Uterus (tissue), 3 donors: ENCODE measurements at regions not wholly inside any gene's neighbourhood (a gene's known extent, or its start where the extent isn't known, plus 50 kb on each side); places are given as distances from the start of the nearest gene placed in this dataset.
"Not testable (repeated sequence)": the region's sequence is repeated elsewhere in the genome, so short reads cannot be mapped to it uniquely, and the experiment has no call there.

Source experiments
- DNase-seq, 2 donors: peaks; one replicate each; pipeline ENCODE4 v3.0.0-alpha.2; 2019 to 2020
- H3K27ac ChIP-seq, 2 donors: fragments of 200-600 bp; sonication (generic); 1 replicate in 1 of 2; 2 replicates in 1 of 2; pipeline ENCODE4 v1.5.1; 2016 to 2018
- H3K27me3 ChIP-seq, 2 donors: fragments of 200-600 bp; sonication (generic); one replicate each; pipeline ENCODE4 v1.5.1; 2018 to 2019; ENCODE audit warnings: control low read depth in 1 of 2
- H3K36me3 ChIP-seq, 2 donors: fragments of 200-600 bp; sonication (generic); one replicate each; pipeline ENCODE4 v1.5.1; 2019; ENCODE audit warnings: control low read depth in 1 of 2
- H3K4me1 ChIP-seq, 2 donors: fragments of 200-600 bp; sonication (generic); one replicate each; pipeline ENCODE4 v1.5.1; 2018 to 2019; ENCODE audit warnings: control low read depth in 1 of 2
- H3K4me3 ChIP-seq, 2 donors: fragments of 200-600 bp; sonication (generic); 1 replicate in 1 of 2; 2 replicates in 1 of 2; pipeline ENCODE4 v1.5.1; 2018 to 2019; ENCODE audit warnings: mild to moderate bottlenecking in 1 of 2
- H3K9me3 ChIP-seq, 2 donors: fragments of 200-600 bp; sonication (generic); one replicate each; pipeline ENCODE4 v1.5.1; 2019; ENCODE audit warnings: control low read depth in 1 of 2
- CTCF ChIP-seq, 4 experiments: fragments of 200-600 bp in 2 of 4; fragments of 450-650 bp in 2 of 4; sonication (generic) in 2 of 4; IDR thresholded peaks; one replicate each; pipeline ENCODE4 v1.5.1; 2016 to 2019; ENCODE audit warnings: antibody characterized with exemption in 4 of 4, mild to moderate bottlenecking in 2 of 4, moderate library complexity in 1 of 4
- POLR2A ChIP-seq, 2 donors: fragments of 450-650 bp; IDR thresholded peaks; one replicate each; pipeline ENCODE4 v1.6.1; 2016; ENCODE audit warnings: antibody characterized with exemption in 2 of 2, mild to moderate bottlenecking in 1 of 2, moderate library complexity in 1 of 2
- intact Hi-C: fragments of 100-400 bp; cut with DNase I; formaldehyde crosslinking; loops from one replicate; pipeline ENCODE4 v1.15.1; 2023; ENCODE audit warnings: low total_unique reads
- donor health status: DM: yes; HTN: yes; CAD: no.

- Histone ChIP-seq H3K4me1 (no peaks in the 10 kb centered on the region), H3K4me3 (no peak overlapping the region), H3K36me3 (no peaks in the 10 kb centered on the region), H3K9me3 (no peaks in the 10 kb centered on the region), H3K27ac (no peak overlapping the region), H3K27me3 (no peaks in the 10 kb centered on the region)
- TF ChIP-seq POLR2A (IDR thresholded peaks at IDR 0.05) (no peak), CTCF (IDR thresholded peaks at IDR 0.05) (no peak)
- DNase-seq, result no peak
- intact Hi-C loops, result no loop called here
Measured at GRCh38 chr13:40368127-40368891, 298.1 kb downstream of the FOXO1 start.

GRCh38 chr13:40370661-40371060 is 295.8 kb downstream of the FOXO1 start:
- H3K27ac ChIP-seq, result no peak overlapping the region
- H3K27me3 ChIP-seq, result no peaks in the 10 kb centered on the region
- intact Hi-C loops, result no loop called here
- no peak for TF ChIP-seq CTCF (IDR thresholded peaks at IDR 0.05)
- TF ChIP-seq POLR2A (IDR thresholded peaks at IDR 0.05), result no peak
- DNase-seq, result no peak
- H3K4me1 ChIP-seq, result no peaks in the 10 kb centered on the region
- no peak overlapping the region for H3K4me3 ChIP-seq
- H3K36me3 ChIP-seq, result no peaks in the 10 kb centered on the region
- no peaks in the 10 kb centered on the region for H3K9me3 ChIP-seq

GRCh38 chr13:40371531-40372125 is 294.8 kb downstream of the FOXO1 start:
- DNase-seq, result no peak
- no peaks in the 10 kb centered on the region for H3K4me1 ChIP-seq
- TF ChIP-seq POLR2A (IDR thresholded peaks at IDR 0.05) (no peak), CTCF (IDR thresholded peaks at IDR 0.05) (no peak)
- H3K4me3 ChIP-seq, result no peak overlapping the region
- H3K27me3 ChIP-seq, result no peaks in the 10 kb centered on the region
- H3K27ac ChIP-seq, result no peak overlapping the region
- intact Hi-C loops, result no loop called here
- no peaks in the 10 kb centered on the region for H3K36me3 ChIP-seq
- no peaks in the 10 kb centered on the region for H3K9me3 ChIP-seq

- intact Hi-C loops, H3K27me3 ChIP-seq, H3K9me3 ChIP-seq, H3K4me3 ChIP-seq, DNase-seq, H3K4me1 ChIP-seq, H3K27ac ChIP-seq, H3K36me3 ChIP-seq: not testable (repeated sequence)
Measured at GRCh38 chr13:40373608-40374007, 292.8 kb downstream of the FOXO1 start.

- no peaks in the 10 kb centered on the region for H3K4me1 ChIP-seq
- H3K27ac ChIP-seq, result no peak overlapping the region
- TF ChIP-seq CTCF (IDR thresholded peaks at IDR 0.05) (no peak), POLR2A (IDR thresholded peaks at IDR 0.05) (no peak)
- intact Hi-C loops, result no loop called here
- no peak for DNase-seq
- no peaks in the 10 kb centered on the region for H3K9me3 ChIP-seq
- no peak overlapping the region for H3K4me3 ChIP-seq
- no peaks in the 10 kb centered on the region for H3K36me3 ChIP-seq
- no peaks in the 10 kb centered on the region for H3K27me3 ChIP-seq
Measured at GRCh38 chr13:40375489-40376171, 290.8 kb downstream of the FOXO1 start.
